Activated CD4-positive, alpha-beta T cell treated with anti-CD3 and anti-CD28 coated beads, Interleukin-2, amount 50 U/mL, for 48 hours (primary cell): ENCODE measurements at regions not wholly inside any gene's neighbourhood (a gene's known extent, or its start where the extent isn't known, plus 50 kb on each side); places are given as distances from the start of the nearest gene placed in this dataset.

Experiments used
- DNase-seq, 2 experiments: peaks; one replicate each; pipeline ENCODE4 v3.0.0-alpha.2; 2020

DNA sequence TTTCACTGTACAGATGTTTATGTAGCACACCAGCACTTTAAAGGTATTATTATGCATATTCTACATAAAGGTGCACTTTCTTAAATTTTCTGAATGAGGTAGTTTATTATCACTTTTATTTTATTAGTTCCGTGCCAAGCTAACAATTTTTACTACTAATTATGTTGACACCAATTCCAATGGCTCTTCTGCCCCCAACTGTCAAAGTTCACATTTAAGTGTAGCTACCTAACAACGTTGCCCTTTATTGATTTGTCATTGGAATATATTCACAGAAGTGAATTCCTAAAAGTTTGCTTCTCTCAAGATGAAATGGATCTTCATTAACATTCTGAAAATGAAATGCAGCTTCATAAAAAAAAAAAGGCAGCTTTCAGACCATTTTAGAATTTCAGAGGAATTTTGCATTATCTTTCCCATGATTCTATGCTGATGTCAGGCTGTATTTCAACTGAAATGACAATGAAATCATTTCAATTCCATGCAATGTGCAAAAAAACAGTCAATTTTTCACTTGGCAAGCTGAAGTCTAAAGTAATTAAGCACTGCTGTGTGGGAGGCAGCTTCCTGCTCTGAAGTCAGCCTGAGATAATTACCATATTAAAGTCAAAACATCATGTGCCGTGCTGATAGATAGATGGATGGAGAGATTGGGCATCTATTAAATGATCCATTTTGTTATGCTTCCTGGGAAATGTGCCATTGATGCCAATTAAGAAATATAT is 229.2 kb downstream of the TTLL7 start:
- no peak for DNase-seq

DNA sequence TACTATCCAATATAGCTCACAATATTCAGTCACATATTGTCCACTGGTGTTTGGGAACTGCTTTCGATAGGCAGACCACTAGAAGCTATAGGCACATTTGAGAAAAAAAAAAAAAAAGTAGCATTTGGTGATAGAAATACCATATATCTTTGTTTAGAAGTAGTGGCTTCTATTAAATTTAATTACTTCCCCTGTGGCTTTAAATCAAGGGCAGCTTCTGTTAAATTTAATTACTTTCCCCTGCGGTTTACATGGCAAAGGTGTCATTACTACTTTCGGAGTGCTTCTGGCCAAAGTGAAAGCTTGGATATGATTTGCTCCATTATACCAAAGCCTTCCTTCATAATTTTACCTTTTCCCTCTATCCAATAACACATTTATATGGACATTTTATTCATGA is 229.9 kb downstream of the TTLL7 start:
- no peak for DNase-seq

DNA sequence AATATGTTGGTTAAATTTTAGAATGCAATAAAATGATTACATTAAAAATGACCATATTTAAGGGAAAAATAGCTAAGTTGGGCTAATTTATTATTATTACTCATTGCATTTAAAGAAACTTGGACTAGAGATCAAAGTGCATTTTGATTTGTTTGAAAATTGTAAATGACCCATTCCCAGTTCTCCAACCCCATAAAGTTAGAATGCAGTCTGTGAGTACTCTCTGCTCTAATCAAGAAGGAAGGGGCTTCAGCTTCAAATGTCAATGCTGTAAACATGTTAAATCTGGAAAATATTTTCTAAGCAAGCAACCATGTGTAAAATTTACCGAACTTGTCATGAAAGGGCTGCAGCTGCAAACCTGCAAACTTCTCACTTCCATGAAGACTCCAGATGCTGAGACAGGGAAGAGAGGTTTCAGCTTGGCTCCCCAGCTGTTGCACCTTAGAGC is 232.7 kb downstream of the TTLL7 start:
- DNase-seq: no peak

DNA sequence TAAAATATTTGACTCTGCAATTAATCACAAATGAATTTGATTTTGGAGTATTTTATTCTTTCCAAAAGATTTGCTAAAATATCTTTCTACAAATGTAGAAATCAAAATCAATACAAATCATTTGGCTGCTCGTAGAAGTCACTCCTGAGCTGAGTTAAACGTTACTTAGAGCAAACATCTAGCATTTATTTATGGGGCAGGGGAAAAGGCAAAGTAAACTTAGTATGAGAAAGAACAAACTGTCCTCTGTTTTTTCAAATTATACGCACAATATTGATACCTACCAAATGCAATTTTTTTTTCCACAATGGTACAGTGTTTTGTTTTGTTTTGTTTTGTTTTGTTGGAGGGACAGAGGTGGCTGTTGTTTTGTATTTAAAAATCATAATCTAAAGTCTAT is 233.8 kb downstream of the TTLL7 start:
- no peak for DNase-seq

DNA sequence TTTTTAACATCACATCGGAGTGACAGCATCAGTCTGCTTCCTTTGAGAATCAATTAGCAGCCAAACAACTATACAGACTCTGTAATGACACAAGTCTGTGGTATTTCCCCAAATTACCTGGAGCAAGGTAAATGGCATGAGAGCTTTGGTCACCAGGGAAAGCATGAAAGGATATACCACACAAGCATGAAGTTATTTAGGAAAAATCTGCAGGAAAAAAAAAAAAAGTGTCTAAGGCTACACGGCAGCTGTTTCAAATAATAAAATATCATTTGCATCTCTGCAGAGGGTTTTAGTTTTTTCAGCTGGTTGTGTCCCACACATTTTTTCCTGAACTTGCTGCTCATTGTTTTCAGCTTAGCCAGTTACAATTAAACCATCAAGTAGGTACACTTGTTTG is 234.7 kb downstream of the TTLL7 start:
- DNase-seq: no peak

DNA sequence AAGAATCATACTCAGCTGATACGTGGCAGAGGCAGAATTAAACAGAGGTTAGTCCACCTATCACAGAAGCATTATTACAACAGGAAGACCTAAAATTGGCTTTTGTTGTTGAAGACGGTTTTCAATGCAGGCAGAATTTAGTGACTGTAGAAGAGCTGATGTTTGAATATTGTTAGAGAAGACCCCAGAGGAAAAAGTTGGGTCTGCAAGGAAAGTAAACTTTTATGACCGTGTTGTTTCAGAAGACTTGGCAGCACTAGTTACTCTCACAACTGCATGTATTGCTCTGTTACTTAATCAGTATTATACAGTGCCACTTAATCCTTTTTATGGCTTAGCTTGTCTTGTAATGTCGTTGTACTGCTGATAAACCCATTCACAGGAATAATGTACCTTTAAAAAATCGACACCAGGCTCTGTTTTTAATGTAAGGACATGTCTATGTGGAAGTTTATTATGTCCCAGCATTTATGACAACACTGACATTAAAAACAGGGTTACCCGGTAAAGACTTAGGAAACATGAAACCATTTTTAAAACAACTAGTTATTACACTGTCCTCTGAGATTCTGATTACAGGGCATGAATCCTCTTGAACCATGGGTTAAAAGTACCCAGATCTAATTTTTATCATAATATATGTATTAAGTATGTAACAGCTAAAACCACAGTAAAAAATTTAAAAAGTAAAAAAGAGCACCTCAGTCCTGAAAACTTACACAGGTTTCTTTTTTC is 235.4 kb downstream of the TTLL7 start:
- DNase-seq: no peak

DNA sequence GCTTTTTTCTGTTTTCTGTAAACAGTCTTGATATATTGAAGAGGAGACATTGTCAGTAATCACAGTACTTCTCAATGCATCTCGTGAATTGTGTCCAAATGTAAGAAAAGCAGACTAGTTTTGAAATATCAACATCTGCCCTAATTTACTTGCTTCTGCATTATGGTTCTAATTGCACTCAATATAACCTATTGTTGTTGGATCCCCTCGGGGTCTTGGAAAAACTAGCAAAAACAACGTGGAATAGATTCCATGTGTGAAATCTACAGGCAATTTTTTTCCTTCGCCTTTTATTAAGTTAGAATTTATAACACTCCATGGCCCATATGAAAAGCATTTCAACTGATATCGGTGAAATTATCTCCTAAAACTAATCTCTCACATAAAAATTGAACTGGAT is 236.5 kb downstream of the TTLL7 start:
- no peak for DNase-seq

DNA sequence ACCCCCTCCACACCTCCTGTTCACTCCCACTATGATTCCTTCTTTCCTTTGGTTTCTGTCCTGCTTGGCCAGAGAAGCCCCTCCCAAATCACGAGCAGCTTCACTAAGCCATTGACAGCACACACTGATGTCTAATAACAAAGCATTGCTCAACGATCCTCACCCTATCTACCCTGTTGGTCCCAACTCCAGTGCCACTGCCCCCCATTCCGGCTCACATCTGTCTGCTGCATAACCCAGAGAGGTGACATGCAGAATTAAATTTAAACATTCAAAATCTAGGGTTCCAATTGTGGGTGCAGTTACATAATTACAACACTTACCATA is 236.9 kb downstream of the TTLL7 start:
- DNase-seq: no peak

DNA sequence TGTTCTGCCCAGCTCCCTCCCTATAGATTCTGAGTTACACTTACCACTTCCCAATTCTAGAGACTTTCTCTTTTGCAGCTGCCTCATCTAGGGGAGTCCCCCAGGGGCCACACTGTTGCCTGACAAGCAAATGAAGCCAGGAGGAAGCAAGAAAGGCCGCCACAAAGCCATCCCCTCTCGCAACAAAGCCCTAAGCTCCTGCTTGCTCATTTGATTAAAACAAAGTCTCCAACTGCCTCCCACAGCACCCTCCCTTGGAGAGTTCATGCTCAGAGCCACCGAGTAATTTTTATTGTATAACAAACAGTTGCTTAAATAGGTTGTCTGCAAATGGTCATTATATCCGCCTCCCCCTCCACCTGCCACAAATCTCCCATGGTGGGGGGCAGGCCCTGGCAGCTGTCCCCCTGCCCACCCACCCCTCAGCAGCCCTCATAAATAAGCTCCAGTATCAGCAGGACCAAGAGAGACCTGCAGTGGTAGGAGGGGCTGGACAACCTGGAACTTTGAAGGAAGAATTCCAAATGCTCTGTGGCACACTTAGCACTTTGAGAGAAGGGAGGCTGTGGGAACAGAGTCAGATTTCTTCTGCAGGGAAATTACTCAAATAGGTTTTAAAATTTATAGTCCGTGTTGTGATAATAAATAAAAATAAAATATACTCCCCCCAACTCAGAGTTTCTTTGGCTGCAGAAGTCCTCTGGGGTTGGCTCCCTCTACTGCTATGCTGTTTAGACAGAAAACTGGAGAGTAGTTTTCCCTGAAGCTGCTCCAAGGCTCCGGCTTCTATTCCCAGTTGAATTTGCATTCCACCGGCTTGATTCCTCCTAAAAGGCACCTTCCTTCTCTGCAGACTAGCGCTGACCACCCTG is 237.5 kb downstream of the TTLL7 start:
- peak in 1 of 2 experiments; percentile 3 for DNase-seq

DNA sequence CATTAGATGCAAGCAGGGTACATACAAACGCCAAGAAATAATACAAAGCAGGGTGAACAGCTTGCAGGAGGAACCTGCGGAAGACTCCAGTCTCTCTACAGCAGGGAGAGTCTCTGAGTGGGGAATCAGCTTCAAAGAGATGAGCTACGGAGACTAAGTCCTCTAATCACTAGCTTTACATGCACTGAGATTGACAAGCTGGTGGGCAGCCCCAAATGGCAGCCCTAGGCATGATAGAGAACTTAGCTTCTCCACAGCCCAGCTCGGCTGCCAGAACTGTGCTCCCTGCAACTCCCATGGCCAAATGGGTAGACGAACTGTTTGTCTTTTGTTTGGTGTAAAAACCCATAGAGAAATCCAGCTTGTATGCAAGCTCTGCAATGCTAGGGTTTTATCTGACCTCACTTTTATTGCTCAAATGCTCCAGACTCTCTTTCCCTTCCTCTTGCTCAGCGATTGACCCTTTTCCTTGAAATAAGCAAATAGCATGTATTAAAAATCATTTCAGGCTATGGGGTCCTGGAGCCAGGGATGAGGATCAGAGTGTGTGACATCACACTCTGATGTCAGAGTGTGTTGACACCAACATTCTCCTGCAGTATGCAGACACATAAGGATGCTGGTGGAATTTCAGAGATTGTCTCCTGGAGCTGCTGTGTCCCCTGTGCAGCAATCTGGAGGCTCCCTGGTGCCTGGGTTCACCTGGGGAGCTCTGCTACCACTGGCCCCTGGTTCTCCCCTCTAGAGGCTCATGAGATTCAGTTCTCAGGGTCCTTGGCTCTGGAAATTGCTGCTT is 238.5 kb downstream of the TTLL7 start:
- DNase-seq: no peak

DNA sequence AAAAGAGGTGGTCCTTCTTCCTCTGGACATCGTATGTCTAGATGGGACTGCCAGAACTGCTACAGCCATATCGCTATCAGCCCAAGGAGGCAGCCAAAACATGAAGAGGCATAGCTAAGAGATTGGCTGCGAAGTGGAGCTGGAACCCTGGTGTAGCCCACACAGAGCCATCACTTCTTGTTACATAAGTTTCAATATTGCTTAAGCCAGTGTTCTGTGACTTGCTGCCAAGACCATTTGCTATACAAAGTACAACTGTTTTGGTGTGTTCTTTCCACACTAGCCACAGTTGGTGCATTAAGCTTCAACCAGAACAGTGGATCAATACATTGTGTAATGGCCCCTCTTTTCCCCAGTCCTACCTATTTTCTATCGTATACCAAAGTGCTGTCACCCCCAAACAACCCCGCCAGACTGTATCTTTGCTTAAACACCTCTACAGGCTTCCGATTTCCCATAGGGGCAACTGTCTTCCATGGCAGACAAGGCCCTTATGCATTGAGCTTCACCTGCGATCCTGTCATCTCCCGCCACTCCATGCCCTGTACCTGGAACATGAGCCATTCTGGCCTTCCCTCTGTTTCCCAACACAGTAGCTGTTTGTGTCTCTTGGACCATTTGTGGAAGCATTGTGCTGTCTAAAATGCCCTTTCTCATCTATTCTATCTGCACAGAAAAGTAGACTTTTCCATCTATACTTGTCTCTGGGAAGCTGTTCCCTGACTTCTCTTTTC is 241.8 kb downstream of the TTLL7 start:
- DNase-seq: no peak

DNA sequence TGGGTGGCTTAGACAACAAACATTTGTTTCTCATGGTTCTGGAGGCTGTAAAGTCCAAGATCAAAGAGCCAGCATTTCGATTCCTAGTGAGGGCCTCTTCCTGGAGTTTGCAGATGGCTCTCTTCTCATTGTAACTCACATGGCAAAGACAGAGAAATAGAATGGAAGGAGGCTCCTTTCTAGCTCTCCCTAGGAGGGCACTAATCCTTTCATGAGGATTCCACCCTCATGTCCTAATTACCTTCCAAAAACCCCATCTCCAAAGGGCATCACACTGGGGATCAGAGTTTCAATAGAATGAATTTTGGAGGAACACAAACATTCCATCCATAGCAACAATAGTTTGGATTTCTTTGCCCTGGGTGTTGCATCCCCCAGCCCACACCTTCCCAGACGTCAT is 247.3 kb downstream of the TTLL7 start:
- DNase-seq: no peak

DNA sequence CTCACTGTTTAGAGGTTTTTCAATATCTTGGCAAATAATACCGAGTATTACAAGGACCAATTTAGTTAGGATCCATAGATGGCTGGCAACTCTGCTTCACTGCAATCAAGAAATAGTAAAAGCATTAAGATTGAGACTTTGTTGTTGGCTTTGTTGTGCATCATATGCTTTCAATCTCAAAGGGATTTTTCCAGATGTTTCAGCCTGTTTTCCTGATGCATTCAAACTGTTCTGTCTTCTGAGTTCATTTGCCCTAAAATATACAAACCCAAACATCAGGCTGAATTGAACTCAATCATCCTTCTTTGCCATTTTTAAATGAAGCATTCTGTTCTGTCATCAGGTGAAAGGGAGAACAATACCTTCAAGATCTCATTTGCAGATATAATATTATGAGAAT is 248.7 kb downstream of the TTLL7 start:
- no peak for DNase-seq

DNA sequence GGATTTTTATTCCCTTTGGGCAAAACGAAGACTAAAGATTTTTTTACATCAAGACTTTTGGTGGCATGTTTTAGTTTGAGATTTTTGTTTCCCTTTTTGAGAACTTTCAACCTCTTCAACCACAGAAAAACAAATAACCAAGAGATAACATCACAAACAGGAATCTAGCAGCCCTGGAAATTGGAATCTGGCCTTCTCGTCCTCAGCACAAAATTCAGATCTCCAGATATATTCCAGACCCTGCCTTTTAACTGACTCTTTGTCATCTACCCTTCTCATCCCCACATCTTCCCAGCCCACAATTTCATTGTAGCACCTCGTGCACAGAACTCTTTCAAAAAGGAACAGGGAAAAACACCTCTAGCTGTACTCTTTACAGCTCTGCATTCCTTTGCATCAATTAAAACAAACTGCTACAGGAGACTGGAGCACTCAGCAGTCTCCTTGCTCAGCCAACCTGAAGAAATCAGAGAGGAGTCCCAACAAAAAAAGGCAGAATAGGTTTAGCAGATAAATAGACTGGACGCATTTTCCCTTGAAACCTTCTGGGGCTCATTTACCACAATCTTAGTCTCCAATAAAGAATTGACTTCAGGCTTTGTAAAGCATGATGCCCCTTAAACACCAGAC is 251.0 kb downstream of the TTLL7 start:
- no peak for DNase-seq

DNA sequence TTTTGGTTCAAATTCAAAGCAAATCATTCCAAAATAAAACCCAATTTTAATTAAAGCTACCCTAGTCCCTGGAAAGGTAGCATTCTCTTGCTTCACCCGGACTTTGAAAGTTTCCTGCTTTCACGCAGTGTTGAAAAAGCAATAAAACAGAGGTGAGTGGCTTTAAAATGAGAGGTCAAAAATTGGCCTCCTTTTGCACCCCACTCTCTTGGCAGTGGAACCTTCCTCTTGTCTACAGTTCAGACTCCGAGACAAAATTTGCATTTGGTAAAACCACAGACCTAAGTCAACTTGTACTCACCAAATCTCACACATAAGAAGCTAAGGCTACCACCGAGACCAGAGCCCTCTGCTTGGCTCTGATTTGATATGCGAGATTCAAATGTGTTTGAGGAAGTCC is 252.7 kb downstream of the TTLL7 start:
- DNase-seq: no peak

DNA sequence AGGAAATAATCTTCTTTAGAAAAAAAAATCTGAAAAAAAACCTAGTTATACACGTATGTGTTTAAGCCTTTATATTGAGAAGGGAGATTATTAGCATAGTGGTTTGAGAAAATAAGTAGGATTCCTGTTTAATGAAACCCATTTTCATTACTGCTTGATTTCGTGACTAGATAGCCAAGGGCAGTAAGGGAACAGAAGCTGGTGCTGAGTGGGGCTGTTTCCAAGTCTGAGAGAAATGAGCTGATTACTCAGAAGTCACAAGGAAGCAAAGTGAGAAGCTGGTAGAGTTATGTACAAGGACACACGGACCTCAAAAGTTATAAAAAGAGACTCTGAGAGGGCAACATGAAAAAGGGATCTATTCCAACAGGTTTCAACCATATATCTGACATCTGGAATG is 256.5 kb downstream of the TTLL7 start:
- no peak for DNase-seq

DNA sequence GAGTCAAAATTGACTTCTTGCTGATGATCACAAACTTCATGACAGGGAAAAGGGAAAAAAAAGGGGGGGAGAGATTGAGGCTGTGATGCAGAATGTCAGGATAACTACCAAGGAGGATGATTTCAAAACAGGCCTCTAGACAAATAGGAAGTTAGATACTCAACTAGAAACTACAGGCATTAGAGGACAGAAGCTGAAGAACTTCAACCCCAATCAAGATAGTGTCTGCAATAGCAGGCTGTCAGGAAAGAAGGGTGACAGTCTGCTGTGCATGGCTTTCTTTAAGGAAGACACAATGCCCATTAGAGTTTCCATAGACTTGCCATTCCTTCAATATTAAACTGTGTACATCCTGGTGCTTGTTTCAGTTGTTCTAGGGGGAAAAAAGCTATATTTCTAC is 257.2 kb downstream of the TTLL7 start:
- DNase-seq: no peak

DNA sequence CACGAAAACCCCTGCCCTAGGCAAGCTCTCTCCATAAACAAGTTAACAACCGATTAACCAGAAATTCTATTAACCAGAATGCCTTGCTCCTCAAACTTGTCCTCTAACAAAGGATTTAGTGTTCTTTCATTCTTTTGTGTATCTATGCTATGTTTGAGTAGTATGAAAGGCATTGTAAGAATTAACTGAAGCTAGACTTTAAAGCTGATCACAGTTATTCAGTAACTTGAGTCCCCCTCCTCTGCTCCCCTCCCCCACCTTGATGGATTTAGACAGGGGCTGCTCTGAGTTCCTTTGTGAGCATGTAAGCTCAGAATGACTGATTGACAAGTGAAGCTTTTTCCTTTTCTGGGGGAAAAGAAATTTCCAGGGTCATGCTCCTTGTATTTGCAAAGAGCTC is 257.6 kb downstream of the TTLL7 start:
- no peak for DNase-seq

DNA sequence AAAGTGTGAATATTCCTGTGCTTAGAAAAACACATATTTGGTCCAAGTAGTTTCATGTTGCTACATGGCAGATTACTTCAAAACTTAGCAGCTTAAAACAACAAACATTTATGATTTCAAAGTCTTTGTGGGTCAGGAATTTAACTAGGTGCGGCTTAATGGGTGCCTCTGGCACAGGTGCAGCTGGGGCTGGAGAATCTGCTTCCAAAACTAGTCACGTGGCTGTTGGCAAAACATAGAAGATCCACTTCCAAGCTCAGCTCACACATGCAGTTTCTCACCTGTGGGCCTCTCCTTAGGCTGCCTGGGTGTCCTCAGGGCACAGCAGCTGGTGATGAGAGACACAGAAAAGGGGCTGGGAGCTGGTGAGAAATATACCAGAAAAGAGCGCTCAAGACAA is 263.4 kb downstream of the TTLL7 start:
- DNase-seq: no peak

DNA sequence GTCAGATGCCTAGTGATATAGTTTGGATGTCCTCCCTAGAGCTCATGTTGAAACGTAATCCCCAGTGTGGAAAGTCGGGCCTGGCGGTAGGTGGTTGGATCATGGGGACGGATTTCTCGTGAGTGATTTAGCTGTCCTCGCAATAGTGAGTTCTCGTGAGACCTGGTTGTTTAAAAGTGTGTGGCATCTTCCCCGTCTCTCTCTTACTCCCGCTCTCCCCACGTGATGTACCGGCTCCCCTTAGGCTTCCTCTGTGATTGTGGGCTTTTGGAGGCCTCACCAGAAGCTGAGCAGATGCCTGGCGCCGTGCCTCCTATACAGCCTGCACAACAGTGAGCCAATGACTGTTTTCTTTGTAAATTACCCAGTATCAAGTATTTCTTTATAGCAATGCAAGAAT is 264.5 kb downstream of the TTLL7 start:
- DNase-seq: no peak

DNA sequence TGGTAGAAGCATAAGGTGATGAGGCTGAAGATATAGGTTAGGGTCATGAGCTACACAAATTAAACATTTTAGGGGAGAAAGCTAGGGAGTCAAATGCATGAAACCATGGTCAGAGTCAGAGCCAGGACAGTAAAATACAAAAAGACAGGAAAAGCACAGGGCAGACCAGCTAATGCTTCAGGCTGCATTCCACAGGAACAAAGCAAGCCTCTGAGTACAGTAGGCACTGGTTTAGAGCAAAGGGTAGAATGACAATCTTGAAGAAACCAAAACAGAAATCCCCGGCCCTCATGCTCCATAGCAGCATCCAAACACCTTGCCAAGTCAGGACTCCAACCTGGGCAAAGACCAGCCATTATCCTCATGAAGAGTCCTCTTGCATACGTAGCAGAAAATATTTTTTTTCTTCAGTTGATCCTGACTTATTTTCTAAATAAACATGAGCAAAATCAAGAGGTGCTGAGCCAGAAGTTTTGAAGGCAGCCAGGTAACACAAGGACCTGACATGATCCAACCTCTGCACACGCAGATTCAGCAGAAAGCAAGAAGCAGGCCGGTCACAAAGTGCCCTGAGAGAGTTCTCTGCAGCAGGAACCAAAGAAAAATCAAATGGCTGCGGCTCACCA is 273.1 kb downstream of the TTLL7 start:
- no peak for DNase-seq
